ENCODE measurements at regions not wholly inside any gene's neighbourhood (a gene's known extent, or its start where the extent isn't known, plus 50 kb on each side); places are given as distances from the start of the nearest gene placed in this dataset.

- ChIA-PET CTCF (no interaction called here), POLR2A (ENCODE audit: low non-redundant PET) (no interaction called here)
- no peak for DNase-seq (ENCODE audit: low spot score)
- no peak overlapping the region for H3K4me3 ChIP-seq (ENCODE audit: low read depth, low read length, poor library complexity, severe bottlenecking)
- TF ChIP-seq EZH2 (IDR thresholded peaks at IDR 0.05; ENCODE audit: borderline replicate concordance, low read depth, low read length, poor library complexity, severe bottlenecking), result no peak
- no peak for TF ChIP-seq CTCF (conservative IDR thresholded peaks at IDR 0.05; ENCODE audit: low read depth, low read length)
- no peaks in the 10 kb centered on the region for H3K27me3 ChIP-seq (replicated peaks; ENCODE audit: insufficient read depth, low read depth, low read length, poor library complexity)
- intact Hi-C loops (cut with micrococcal nuclease; ENCODE audit: unreplicated experiment), result no loop called here
- no peaks in the 10 kb centered on the region for H3K9me3 ChIP-seq (ENCODE audit: low read depth, low read length, poor library complexity, severe bottlenecking)
- no peak overlapping the region for H3K27ac ChIP-seq (ENCODE audit: low read depth, low read length, poor library complexity, severe bottlenecking)
- H3K4me1 ChIP-seq (ENCODE audit: insufficient read depth, low read length, poor library complexity, severe bottlenecking), result no peaks in the 10 kb centered on the region
- no TSS peak for BruUV-seq (replicated peaks)
- H3K36me3 ChIP-seq (ENCODE audit: insufficient read depth, low read length, poor library complexity, severe bottlenecking), result no peaks in the 10 kb centered on the region
These were observed 1084.2 kb upstream of the COX7C start for GRCh38 chr5:85533341-85534047.

- ChIA-PET POLR2A (ENCODE audit: low non-redundant PET) (no interaction called here), CTCF (no interaction called here)
- TF ChIP-seq CTCF (conservative IDR thresholded peaks at IDR 0.05; ENCODE audit: low read depth, low read length) (no peak), EZH2 (IDR thresholded peaks at IDR 0.05; ENCODE audit: borderline replicate concordance, low read depth, low read length, poor library complexity, severe bottlenecking) (no peak)
- Histone ChIP-seq H3K36me3 (ENCODE audit: insufficient read depth, low read length, poor library complexity, severe bottlenecking) (no peaks in the 10 kb centered on the region), H3K27me3 (replicated peaks; ENCODE audit: insufficient read depth, low read depth, low read length, poor library complexity) (no peaks in the 10 kb centered on the region), H3K27ac (ENCODE audit: low read depth, low read length, poor library complexity, severe bottlenecking) (no peak overlapping the region), H3K4me3 (ENCODE audit: low read depth, low read length, poor library complexity, severe bottlenecking) (no peak overlapping the region), H3K4me1 (ENCODE audit: insufficient read depth, low read length, poor library complexity, severe bottlenecking) (no peaks in the 10 kb centered on the region), H3K9me3 (ENCODE audit: low read depth, low read length, poor library complexity, severe bottlenecking) (no peaks in the 10 kb centered on the region)
- intact Hi-C loops (cut with micrococcal nuclease; ENCODE audit: unreplicated experiment), result no loop called here
- DNase-seq (ENCODE audit: low spot score), result no peak
- BruUV-seq (replicated peaks), result no TSS peak
These were observed 1079.4 kb upstream of the COX7C start for GRCh38 chr5:85538362-85538761.

- no peak for TF ChIP-seq EZH2 (IDR thresholded peaks at IDR 0.05; ENCODE audit: borderline replicate concordance, low read depth, low read length, poor library complexity, severe bottlenecking)
- intact Hi-C loops (cut with micrococcal nuclease; ENCODE audit: unreplicated experiment), result no loop called here
- Histone ChIP-seq H3K27ac (ENCODE audit: low read depth, low read length, poor library complexity, severe bottlenecking) (no peak overlapping the region), H3K9me3 (ENCODE audit: low read depth, low read length, poor library complexity, severe bottlenecking) (no peaks in the 10 kb centered on the region), H3K36me3 (ENCODE audit: insufficient read depth, low read length, poor library complexity, severe bottlenecking) (no peaks in the 10 kb centered on the region), H3K4me1 (ENCODE audit: insufficient read depth, low read length, poor library complexity, severe bottlenecking) (no peaks in the 10 kb centered on the region), H3K27me3 (replicated peaks; ENCODE audit: insufficient read depth, low read depth, low read length, poor library complexity) (no peaks in the 10 kb centered on the region), H3K4me3 (ENCODE audit: low read depth, low read length, poor library complexity, severe bottlenecking) (no peak overlapping the region)
- CTCF ChIA-PET, result no interaction called here
- POLR2A ChIA-PET (ENCODE audit: low non-redundant PET), result no interaction called here
- BruUV-seq (replicated peaks), result no TSS peak
- peak; percentile 3 for DNase-seq (ENCODE audit: low spot score)
These were observed 1072.6 kb upstream of the COX7C start for GRCh38 chr5:85545129-85545528.

GRCh38 chr5:85549229-85549628, 1068.5 kb upstream of the COX7C start:
- CTCF ChIA-PET, result no interaction called here
- Histone ChIP-seq H3K36me3 (ENCODE audit: insufficient read depth, low read length, poor library complexity, severe bottlenecking) (no peaks in the 10 kb centered on the region), H3K4me3 (ENCODE audit: low read depth, low read length, poor library complexity, severe bottlenecking) (no peak overlapping the region), H3K27ac (ENCODE audit: low read depth, low read length, poor library complexity, severe bottlenecking) (no peak overlapping the region), H3K9me3 (ENCODE audit: low read depth, low read length, poor library complexity, severe bottlenecking) (peaks cover 3% of the 10 kb centered on the region), H3K27me3 (replicated peaks; ENCODE audit: insufficient read depth, low read depth, low read length, poor library complexity) (no peaks in the 10 kb centered on the region), H3K4me1 (ENCODE audit: insufficient read depth, low read length, poor library complexity, severe bottlenecking) (no peaks in the 10 kb centered on the region)
- DNase-seq (ENCODE audit: low spot score), result no peak
- POLR2A ChIA-PET (ENCODE audit: low non-redundant PET), result no interaction called here
- intact Hi-C loops (cut with micrococcal nuclease; ENCODE audit: unreplicated experiment), result no loop called here
- no peak for TF ChIP-seq CTCF (conservative IDR thresholded peaks at IDR 0.05; ENCODE audit: low read depth, low read length)
- TF ChIP-seq EZH2 (IDR thresholded peaks at IDR 0.05; ENCODE audit: borderline replicate concordance, low read depth, low read length, poor library complexity, severe bottlenecking), result no peak
- no TSS peak for BruUV-seq (replicated peaks)

All from A673 (cell line).